ENCODE measurements at regions not wholly inside any gene's neighbourhood (a gene's known extent, or its start where the extent isn't known, plus 50 kb on each side); places are given as distances from the start of the nearest gene placed in this dataset.

DNA sequence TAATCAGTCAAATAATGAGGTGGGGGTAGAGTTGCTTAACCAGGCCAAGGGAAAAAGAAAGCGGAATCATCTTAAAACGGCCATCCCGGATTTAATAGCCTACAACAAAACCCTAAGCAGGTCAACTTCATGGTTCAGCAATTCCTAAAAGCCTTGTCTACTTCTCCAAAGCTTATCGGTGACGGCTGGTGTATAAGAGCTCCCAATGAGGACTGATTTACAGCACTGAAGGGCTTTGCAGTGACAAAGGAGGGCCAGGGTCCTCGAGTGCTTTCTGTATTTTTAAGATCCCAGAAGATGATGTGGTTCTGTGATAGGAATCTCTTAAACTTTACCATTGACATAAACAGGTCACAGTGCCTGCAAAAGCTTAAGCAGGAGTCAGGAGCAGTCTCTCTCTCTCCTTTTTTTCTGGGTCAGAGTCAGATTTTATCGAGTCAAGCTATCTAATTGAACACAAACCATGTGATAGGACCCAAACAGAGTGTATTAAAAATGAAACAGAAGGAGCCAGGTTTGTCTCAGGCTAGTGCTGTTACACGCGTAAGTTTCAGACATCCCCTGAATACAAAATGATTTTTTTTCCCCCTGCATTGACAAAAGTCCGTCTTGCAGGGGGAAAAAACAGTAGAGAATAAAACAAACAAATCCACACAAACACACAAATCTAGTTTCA is 663.6 kb upstream of the ZNF608 start:
- intact Hi-C loops (cut with micrococcal nuclease) = no loop called here
- no peaks in the 10 kb centered on the region for H3K36me3 Mint-ChIP-seq (ENCODE audit: low read depth)
- H3K9me3 Mint-ChIP-seq = peaks cover 10% of the 10 kb centered on the region
- no peak overlapping the region for H3K27ac Mint-ChIP-seq
- H3K4me1 Mint-ChIP-seq (ENCODE audit: low read depth) = no peaks in the 10 kb centered on the region
- no peak for DNase-seq (ENCODE audit: low spot score)
- no peak overlapping the region for H3K4me3 Mint-ChIP-seq (ENCODE audit: low read depth)
- H3K27me3 Mint-ChIP-seq (ENCODE audit: low read depth) = no peaks in the 10 kb centered on the region

DNA sequence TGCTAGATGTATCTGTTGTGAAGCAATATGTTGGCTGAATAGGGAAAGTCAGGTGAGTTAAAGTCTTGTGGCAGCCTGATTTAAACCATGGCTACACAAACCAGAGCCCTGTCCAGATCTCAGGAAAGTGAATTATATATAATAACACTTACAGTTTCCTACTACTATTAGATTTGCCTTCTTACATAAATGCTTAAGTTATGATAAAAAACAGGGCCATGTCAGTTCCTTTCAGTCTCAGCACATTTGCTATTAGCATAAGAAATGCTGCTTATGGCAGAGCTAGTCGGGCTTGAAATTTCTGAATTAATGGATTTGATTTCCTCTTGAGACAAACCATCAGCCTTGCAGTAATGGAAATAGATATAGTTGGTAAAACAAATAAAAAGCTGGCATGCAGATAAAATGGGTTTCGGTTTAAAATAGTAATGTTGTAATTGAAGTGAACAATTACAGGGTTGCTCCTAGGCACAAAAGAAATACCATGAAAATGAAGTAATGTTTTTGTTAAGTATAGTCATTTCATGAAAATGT is 664.2 kb upstream of the ZNF608 start:
- H3K36me3 Mint-ChIP-seq (ENCODE audit: low read depth) = no peaks in the 10 kb centered on the region
- H3K9me3 Mint-ChIP-seq = peaks cover 10% of the 10 kb centered on the region
- DNase-seq (ENCODE audit: low spot score) = no peak
- no peak overlapping the region for H3K4me3 Mint-ChIP-seq (ENCODE audit: low read depth)
- no peak overlapping the region for H3K27ac Mint-ChIP-seq
- no peaks in the 10 kb centered on the region for H3K27me3 Mint-ChIP-seq (ENCODE audit: low read depth)
- no peaks in the 10 kb centered on the region for H3K4me1 Mint-ChIP-seq (ENCODE audit: low read depth)
- intact Hi-C loops (cut with micrococcal nuclease) = no loop called here

DNA sequence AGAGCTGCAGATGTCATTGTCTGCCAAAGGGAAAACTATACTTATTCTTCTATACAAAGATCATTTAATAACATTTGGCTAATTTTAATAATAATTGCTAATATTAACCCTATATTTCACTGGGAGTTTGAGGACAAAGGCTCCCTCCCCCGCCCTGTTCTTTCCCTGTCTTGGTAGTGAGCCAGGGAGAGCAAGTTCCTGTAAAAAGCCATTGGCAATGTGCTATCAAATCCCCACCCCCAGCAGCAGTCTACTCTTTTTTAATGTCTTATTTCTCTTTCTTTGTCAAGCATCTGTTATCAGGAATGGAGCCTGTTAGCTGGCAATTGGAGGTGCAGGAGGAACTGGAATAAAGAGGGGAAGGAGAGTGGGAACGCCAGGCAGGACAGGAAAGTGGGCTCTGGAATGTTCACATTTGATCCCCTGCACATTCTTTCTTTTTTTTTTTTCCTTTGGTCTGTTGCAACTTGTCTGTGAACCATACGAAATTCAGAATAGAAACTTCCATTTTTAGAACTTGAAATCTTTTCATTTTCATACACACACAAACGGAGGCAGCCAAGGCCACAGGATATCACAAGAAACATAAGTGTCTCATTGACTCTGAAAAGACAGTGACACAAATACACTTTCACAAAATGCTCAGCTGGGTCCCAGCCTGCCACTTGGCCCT is 664.8 kb upstream of the ZNF608 start:
- no peaks in the 10 kb centered on the region for H3K27me3 Mint-ChIP-seq (ENCODE audit: low read depth)
- H3K9me3 Mint-ChIP-seq = peaks cover 5% of the 10 kb centered on the region
- intact Hi-C loops (cut with micrococcal nuclease) = no loop called here
- H3K36me3 Mint-ChIP-seq (ENCODE audit: low read depth) = no peaks in the 10 kb centered on the region
- H3K4me3 Mint-ChIP-seq (ENCODE audit: low read depth) = no peak overlapping the region
- no peak for DNase-seq (ENCODE audit: low spot score)
- no peaks in the 10 kb centered on the region for H3K4me1 Mint-ChIP-seq (ENCODE audit: low read depth)
- H3K27ac Mint-ChIP-seq = no peak overlapping the region

DNA sequence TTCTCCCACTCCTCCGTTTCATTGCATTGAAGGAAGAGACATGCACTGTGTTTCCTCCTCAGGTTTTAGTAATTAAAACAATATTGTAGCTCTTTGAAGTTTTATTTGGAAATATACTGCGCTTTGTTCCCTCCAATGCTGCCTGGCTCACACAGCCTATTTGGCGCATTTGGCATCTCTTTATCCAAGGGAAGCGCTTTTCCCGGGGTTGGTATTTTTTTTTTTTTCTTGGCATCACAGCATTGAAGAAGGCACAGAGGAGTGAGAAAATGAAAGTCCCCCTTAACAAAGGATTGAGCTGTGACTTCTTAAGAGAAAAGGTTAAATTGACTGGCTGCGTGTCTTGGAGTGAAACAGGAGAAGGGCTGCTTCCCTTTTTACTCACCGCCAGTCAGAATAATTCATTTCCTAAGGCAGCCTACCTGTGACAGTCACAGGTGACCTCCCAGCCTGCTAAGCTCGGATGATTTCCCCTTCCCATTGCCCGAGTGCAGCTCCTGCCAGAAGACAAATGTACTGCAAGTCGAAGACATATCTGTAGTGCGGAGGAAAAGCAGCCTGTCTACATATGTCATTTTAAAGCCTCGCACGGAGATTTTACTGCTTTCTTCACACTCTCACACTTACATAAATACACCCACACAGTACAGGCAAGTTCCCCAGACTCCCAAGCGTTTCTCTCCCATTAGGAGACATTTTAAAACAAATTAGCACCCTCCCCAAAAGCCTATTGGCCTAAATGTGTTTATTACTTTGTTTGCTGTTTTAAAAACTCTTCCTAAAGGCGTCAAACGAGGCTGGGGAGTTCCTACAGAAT is 665.5 kb upstream of the ZNF608 start:
- H3K4me1 Mint-ChIP-seq (ENCODE audit: low read depth) = no peaks in the 10 kb centered on the region
- intact Hi-C loops (cut with micrococcal nuclease) = no loop called here
- H3K27me3 Mint-ChIP-seq (ENCODE audit: low read depth) = no peaks in the 10 kb centered on the region
- no peak for DNase-seq (ENCODE audit: low spot score)
- H3K27ac Mint-ChIP-seq = no peak overlapping the region
- H3K4me3 Mint-ChIP-seq (ENCODE audit: low read depth) = no peak overlapping the region
- H3K36me3 Mint-ChIP-seq (ENCODE audit: low read depth) = no peaks in the 10 kb centered on the region
- peaks cover 5% of the 10 kb centered on the region for H3K9me3 Mint-ChIP-seq

DNA sequence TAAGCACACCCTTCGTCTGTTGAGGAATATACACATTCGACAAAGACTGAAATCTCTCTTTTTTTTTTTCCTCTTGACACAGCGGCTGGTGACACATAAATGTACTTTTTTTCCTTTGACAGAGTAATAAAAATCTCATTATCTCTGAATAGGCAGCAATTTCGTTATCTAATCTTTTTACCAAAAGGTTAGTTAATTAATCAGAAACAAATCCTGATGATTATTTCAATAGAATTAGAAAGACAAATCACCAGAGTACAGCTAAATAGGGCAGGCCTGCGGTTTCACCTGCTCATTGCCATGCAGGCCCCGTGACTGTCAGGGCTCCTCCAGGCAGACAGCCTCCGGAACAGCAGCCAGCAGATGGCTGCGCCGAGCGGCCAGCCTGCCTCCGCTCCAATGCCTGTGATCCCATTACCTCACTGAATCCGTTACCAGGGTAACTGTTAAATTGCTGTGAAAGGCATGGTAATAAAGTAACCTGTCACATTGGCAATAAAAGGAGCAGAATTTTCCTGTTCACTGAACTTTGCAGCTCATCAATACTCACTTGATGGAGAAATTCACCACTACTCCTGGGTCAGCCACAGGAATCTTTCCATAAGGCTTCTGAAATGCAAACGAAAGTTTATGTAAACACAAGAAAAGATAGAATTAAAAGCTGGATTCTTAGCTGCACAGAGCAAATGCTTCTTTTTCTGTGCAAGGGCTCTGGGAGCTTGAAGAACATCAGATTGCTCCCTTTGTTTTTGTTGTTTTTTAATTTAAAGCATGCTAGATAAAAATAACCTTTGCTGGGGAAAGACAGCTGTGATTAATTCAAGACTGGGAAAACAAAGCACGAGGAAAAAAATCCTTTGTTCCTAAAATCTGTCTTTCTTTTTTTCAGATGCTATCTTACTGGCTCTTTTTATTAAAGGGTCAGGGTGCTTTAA is 666.4 kb upstream of the ZNF608 start:
- Mint-ChIP-seq H3K36me3 (ENCODE audit: low read depth) (no peaks in the 10 kb centered on the region), H3K27ac (no peak overlapping the region), H3K9me3 (no peaks in the 10 kb centered on the region), H3K27me3 (ENCODE audit: low read depth) (no peaks in the 10 kb centered on the region), H3K4me3 (ENCODE audit: low read depth) (no peak overlapping the region), H3K4me1 (ENCODE audit: low read depth) (no peaks in the 10 kb centered on the region)
- intact Hi-C loops (cut with micrococcal nuclease) = no loop called here
- no peak for DNase-seq (ENCODE audit: low spot score)

DNA sequence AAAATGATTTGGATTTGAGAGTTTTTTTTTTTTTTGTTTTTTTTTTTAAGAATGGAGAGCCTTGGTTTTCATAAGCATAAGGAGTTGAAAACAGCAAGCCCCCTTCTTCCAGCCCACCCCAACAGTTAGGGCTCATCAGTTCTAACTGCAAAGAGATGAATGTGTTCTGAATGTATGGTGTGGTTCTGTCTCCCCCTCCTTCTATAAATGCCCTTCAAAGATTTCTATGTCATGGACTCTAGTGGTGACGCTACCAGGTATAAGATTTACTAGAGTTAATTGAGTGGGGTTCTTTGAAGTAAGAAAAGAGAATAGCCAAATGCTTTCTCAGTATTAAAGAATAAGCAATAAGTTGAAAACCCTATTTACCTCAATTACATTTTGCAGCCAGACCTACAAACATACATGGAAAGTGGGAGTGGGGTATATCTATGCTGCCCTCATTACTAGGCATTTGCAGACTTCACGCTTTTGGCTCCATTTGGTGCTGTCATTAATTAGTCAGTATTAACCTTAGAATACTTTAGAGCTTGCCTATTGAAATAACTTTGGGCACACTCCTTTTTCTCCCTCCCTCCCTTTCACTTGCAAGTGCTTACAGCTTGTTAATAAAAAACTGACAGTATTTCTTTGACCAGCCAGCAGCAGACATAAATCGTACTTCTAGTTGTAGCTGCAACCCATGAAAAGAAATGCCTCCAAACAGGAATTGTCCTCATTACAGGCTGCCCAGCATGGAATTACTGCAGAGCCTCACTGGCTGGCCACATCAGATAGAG is 667.2 kb upstream of the ZNF608 start:
- H3K27me3 Mint-ChIP-seq (ENCODE audit: low read depth) = no peaks in the 10 kb centered on the region
- no peak overlapping the region for H3K27ac Mint-ChIP-seq
- intact Hi-C loops (cut with micrococcal nuclease) = no loop called here
- H3K4me1 Mint-ChIP-seq (ENCODE audit: low read depth) = no peaks in the 10 kb centered on the region
- H3K4me3 Mint-ChIP-seq (ENCODE audit: low read depth) = no peak overlapping the region
- H3K36me3 Mint-ChIP-seq (ENCODE audit: low read depth) = no peaks in the 10 kb centered on the region
- H3K9me3 Mint-ChIP-seq = no peaks in the 10 kb centered on the region
- no peak for DNase-seq (ENCODE audit: low spot score)

DNA sequence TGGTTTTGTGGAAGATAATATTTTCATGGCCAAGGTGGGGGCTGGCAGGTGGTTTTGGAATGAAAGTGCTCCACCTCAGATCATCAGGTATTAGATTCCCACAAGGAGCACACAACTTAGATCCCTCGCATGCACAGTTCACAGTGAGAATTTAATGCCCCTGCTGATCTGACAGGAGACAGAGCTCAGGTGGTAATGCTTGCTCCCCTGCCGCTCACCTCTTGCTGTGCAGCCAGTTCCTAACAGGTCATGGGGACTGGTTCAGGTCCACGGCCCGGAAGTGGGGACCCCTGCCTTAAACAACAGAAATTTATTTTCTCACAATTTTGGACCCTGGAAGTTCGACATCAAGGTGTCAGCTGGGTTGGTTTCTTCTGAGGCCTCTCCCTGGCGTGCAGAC is 668.7 kb upstream of the ZNF608 start:
- H3K4me3 Mint-ChIP-seq (ENCODE audit: low read depth) = no peak overlapping the region
- no peak for DNase-seq (ENCODE audit: low spot score)
- H3K27me3 Mint-ChIP-seq (ENCODE audit: low read depth) = no peaks in the 10 kb centered on the region
- intact Hi-C loops (cut with micrococcal nuclease) = no loop called here
- H3K4me1 Mint-ChIP-seq (ENCODE audit: low read depth) = no peaks in the 10 kb centered on the region
- no peaks in the 10 kb centered on the region for H3K36me3 Mint-ChIP-seq (ENCODE audit: low read depth)
- no peak overlapping the region for H3K27ac Mint-ChIP-seq
- no peaks in the 10 kb centered on the region for H3K9me3 Mint-ChIP-seq

DNA sequence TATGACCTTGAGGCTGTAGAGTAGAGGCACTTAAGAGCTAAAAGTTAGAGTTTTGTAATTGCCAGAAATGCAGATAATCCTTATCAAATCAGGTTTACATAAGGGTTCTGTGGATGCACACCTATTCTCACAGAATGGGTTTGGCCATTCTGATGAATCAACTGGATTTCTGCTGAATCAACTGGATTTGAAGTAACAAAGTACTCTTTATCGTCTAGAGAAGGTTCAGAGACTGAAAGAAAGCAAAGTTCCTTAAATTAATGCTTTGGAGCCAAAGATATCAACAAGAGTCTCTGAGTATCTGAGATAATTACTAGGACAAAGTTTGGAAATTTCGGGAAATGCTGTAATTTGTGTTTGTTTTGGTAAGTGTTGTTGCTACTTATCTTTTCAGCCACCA is 669.6 kb upstream of the ZNF608 start:
- intact Hi-C loops (cut with micrococcal nuclease) = no loop called here

DNA sequence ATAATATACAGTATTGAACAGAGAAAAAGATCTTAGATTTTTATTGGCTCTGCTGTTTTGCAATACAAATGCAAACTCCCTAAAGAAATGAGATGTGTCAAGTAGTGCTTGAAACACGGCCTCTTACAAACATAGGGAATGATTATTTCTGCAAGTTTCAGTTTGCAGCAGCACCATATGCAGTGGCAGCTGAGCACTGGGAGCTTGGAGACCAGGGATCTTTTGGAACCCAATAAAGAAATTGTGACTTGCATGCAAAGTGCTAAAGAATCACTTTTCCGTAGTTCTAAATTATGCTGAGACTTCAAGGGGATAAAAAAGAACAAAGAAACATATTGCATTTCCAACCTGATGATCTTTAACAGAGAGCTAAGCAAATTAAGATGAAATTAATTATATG is 674.6 kb upstream of the ZNF608 start:
- Mint-ChIP-seq H3K27me3 (ENCODE audit: low read depth) (no peaks in the 10 kb centered on the region), H3K36me3 (ENCODE audit: low read depth) (no peaks in the 10 kb centered on the region), H3K27ac (no peak overlapping the region), H3K9me3 (no peaks in the 10 kb centered on the region), H3K4me3 (ENCODE audit: low read depth) (no peak overlapping the region), H3K4me1 (ENCODE audit: low read depth) (no peaks in the 10 kb centered on the region)
- intact Hi-C loops (cut with micrococcal nuclease) = no loop called here
- no peak for DNase-seq (ENCODE audit: low spot score)

More for the DNA sequence above, 669.6 kb upstream of the ZNF608 start:
- no peaks in the 10 kb centered on the region for H3K4me1 Mint-ChIP-seq (ENCODE audit: low read depth)
- H3K9me3 Mint-ChIP-seq = no peaks in the 10 kb centered on the region
- no peak overlapping the region for H3K4me3 Mint-ChIP-seq (ENCODE audit: low read depth)
- DNase-seq (ENCODE audit: low spot score) = no peak
- H3K36me3 Mint-ChIP-seq (ENCODE audit: low read depth) = no peaks in the 10 kb centered on the region
- H3K27me3 Mint-ChIP-seq (ENCODE audit: low read depth) = no peaks in the 10 kb centered on the region
- no peak overlapping the region for H3K27ac Mint-ChIP-seq

DNA sequence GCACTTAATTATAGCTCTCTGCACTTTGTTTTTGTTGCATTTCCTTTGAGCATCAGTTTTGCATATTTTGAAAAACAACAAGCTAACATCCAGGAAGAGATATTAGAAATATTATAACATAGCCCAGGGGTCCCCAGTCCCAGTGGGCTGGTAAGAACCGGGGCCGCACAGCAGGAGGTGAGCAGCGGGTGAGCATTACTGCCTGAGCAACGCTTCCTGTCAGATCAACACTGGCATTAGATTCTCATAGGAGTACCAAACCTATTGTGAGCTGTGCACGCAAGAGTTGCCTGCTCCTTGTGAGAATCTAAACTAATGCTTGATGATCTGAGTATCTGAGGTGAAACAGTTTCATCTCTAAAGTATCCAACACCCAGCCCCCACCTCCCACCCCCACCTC is 675.9 kb upstream of the ZNF608 start:
- Mint-ChIP-seq H3K4me1 (ENCODE audit: low read depth) (no peaks in the 10 kb centered on the region), H3K36me3 (ENCODE audit: low read depth) (no peaks in the 10 kb centered on the region), H3K27ac (no peak overlapping the region), H3K27me3 (ENCODE audit: low read depth) (no peaks in the 10 kb centered on the region), H3K4me3 (ENCODE audit: low read depth) (no peak overlapping the region), H3K9me3 (no peaks in the 10 kb centered on the region)
- no peak for DNase-seq (ENCODE audit: low spot score)
- intact Hi-C loops (cut with micrococcal nuclease) = no loop called here

DNA sequence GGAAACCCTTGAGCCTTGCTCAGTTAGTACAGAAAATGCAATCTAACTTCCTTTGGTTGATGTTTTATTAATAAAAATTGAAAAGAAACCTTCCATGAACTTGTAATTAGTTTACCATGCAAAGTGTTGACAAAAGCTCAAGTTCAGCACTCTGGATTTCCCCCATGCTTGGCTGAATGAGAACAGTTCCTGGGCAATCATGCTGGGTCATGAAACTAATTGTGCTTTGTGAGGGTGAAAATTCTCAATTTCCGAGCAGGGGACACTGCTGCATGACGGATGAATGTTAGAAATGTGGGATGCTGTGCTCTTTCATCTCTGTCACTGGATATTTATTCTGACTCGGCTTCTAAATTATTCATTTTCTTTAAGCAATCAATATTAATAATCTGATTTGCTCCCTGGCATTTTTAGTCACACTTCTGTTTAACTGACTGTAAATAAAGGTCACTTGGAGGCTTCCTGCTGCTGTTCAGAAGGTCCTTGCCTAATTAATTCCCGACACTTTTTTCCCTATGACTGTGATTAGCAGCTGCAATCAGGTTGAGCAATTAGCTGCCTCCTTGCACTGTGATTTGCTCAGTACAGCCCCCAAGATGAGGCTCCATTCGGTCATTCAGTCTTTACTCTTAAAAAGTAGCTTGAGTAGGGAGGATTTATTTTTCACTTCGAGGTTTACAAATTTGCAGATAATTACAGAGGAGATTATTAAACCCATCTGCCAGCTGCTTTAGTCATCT is 678.1 kb upstream of the ZNF608 start:
- no peaks in the 10 kb centered on the region for H3K4me1 Mint-ChIP-seq (ENCODE audit: low read depth)
- no peak overlapping the region for H3K4me3 Mint-ChIP-seq (ENCODE audit: low read depth)
- intact Hi-C loops (cut with micrococcal nuclease) = no loop called here
- H3K27me3 Mint-ChIP-seq (ENCODE audit: low read depth) = no peaks in the 10 kb centered on the region
- DNase-seq (ENCODE audit: low spot score) = no peak
- H3K9me3 Mint-ChIP-seq = no peaks in the 10 kb centered on the region
- no peaks in the 10 kb centered on the region for H3K36me3 Mint-ChIP-seq (ENCODE audit: low read depth)
- no peak overlapping the region for H3K27ac Mint-ChIP-seq

Measured in activated T-helper 2 cell treated with anti-CD3 and anti-CD28 coated beads, Interferon-gamma antibody, Interleukin-2, Interleukin-4, amounts not matched to agents 10 μg/mL and 5 μg/mL and 100 μg/mL, durations not matched to agents 14 hours and 24 hours and 36 hours (primary cell).